H9 (cell line): ENCODE measurements at regions not wholly inside any gene's neighbourhood (a gene's known extent, or its start where the extent isn't known, plus 50 kb on each side); places are given as distances from the start of the nearest gene placed in this dataset.
"Not testable (repeated sequence)": the region's sequence is repeated elsewhere in the genome, so short reads cannot be mapped to it uniquely, and the experiment has no call there.

Experiments used
- DNase-seq: peaks from one replicate; pipeline ENCODE4 v3.0.0-alpha.2; 2017
- H2AFZ ChIP-seq: one replicate; pipeline ENCODE4 v1.6.1; 2013; ENCODE audit warnings: mild to moderate bottlenecking, low read length, control low read depth, moderate library complexity
- H2AK5ac ChIP-seq: 2 replicates; pipeline ENCODE4 v1.6.1; 2013; ENCODE audit warnings: low read length, control low read depth, mixed read lengths; ENCODE audit not compliant: insufficient read length
- H2BK120ac ChIP-seq: one replicate; pipeline ENCODE4 v1.6.1; 2013; ENCODE audit warnings: low read depth, mild to moderate bottlenecking, low read length, control low read depth, inconsistent platforms; ENCODE audit not compliant: poor library complexity, severe bottlenecking
- H2BK12ac ChIP-seq: 2 replicates; pipeline ENCODE4 v1.6.1; 2013; ENCODE audit warnings: low read length, control low read depth, mixed read lengths, low read depth; ENCODE audit not compliant: insufficient read length
- H2BK15ac ChIP-seq: 2 replicates; pipeline ENCODE4 v1.6.1; 2013; ENCODE audit warnings: low read depth, low read length, control low read depth
- H2BK20ac ChIP-seq: one replicate; pipeline ENCODE4 v1.6.1; 2013; ENCODE audit warnings: low read depth, mild to moderate bottlenecking, low read length, control low read depth, inconsistent platforms; ENCODE audit not compliant: poor library complexity, severe bottlenecking
- H2BK5ac ChIP-seq: 2 replicates; pipeline ENCODE4 v1.6.1; 2013; ENCODE audit warnings: low read length, control low read depth, mixed read lengths; ENCODE audit not compliant: insufficient read length
- H3K14ac ChIP-seq: 2 replicates; pipeline ENCODE4 v1.6.1; 2013; ENCODE audit warnings: low read length, control low read depth; ENCODE audit not compliant: insufficient read depth
- H3K18ac ChIP-seq: 2 replicates; pipeline ENCODE4 v1.6.1; 2013; ENCODE audit warnings: low read depth, mild to moderate bottlenecking, mixed read lengths, low read length, control low read depth; ENCODE audit not compliant: insufficient read length
- H3K23ac ChIP-seq: 2 replicates; pipeline ENCODE4 v1.6.1; 2013; ENCODE audit warnings: low read length, control low read depth, mixed read lengths, low read depth; ENCODE audit not compliant: insufficient read length
- H3K23me2 ChIP-seq: 2 replicates; pipeline ENCODE4 v1.6.1; 2013; ENCODE audit warnings: low read depth, mild to moderate bottlenecking, mixed read lengths, low read length, control low read depth; ENCODE audit not compliant: insufficient read length, poor library complexity, severe bottlenecking
- H3K27ac ChIP-seq: 2 replicates; pipeline ENCODE4 v1.5.1; 2013; ENCODE audit warnings: low read length, control low read depth, mixed read lengths, low read depth; ENCODE audit not compliant: insufficient read length
- H3K27me3 ChIP-seq: 2 replicates; pipeline ENCODE4 v1.6.1; 2013; ENCODE audit warnings: low read length, control low read depth, inconsistent platforms; ENCODE audit not compliant: insufficient read depth
- H3K4ac ChIP-seq: 2 replicates; pipeline ENCODE4 v1.6.1; 2013; ENCODE audit warnings: low read depth, mild to moderate bottlenecking, control low read depth, inconsistent platforms, low read length, moderate library complexity
- H3K4me1 ChIP-seq: 2 replicates; pipeline ENCODE4 v1.6.1; 2013; ENCODE audit warnings: low read length, control low read depth, inconsistent platforms; ENCODE audit not compliant: insufficient read depth
- H3K4me2 ChIP-seq: 2 replicates; pipeline ENCODE4 v1.6.1; 2013; ENCODE audit warnings: low read length, control low read depth, mixed read lengths; ENCODE audit not compliant: insufficient read length, insufficient read depth
- H3K56ac ChIP-seq: 2 replicates; pipeline ENCODE4 v1.6.1; 2013; ENCODE audit warnings: low read depth, mild to moderate bottlenecking, mixed read lengths, low read length, control low read depth; ENCODE audit not compliant: insufficient read length
- H3K79me1 ChIP-seq: 2 replicates; pipeline ENCODE4 v1.6.1; 2013; ENCODE audit warnings: low read depth, mild to moderate bottlenecking, moderate library complexity, low read length, control low read depth, inconsistent platforms; ENCODE audit not compliant: insufficient read depth, poor library complexity, severe bottlenecking
- H3K79me2 ChIP-seq: 2 replicates; pipeline ENCODE4 v1.6.1; 2013; ENCODE audit warnings: low read length, control low read depth, inconsistent platforms; ENCODE audit not compliant: insufficient read depth
- H3K9ac ChIP-seq: 2 replicates; pipeline ENCODE4 v1.6.1; 2013; ENCODE audit warnings: low read length, control low read depth, mixed read lengths; ENCODE audit not compliant: insufficient read length; ENCODE audit errors: extremely low read depth
- H3K9me3 ChIP-seq: one replicate; pipeline ENCODE4 v1.6.1; 2013; ENCODE audit warnings: low read depth, low read length, inconsistent platforms; ENCODE audit not compliant: control insufficient read depth
- H3T11ph ChIP-seq: one replicate; pipeline ENCODE4 v1.6.1; 2013; ENCODE audit warnings: mild to moderate bottlenecking, low read length, control low read depth, inconsistent platforms
- H4K20me1 ChIP-seq: one replicate; pipeline ENCODE4 v1.6.1; 2013; ENCODE audit not compliant: control insufficient read depth, insufficient read length, insufficient read depth
- H4K5ac ChIP-seq: 2 replicates; pipeline ENCODE4 v1.6.1; 2013; ENCODE audit warnings: low read depth, mild to moderate bottlenecking, mixed read lengths, low read length, control low read depth; ENCODE audit not compliant: insufficient read length
- H4K8ac ChIP-seq: replicated peaks from 2 replicates; pipeline ENCODE4 v1.6.1; 2013; ENCODE audit warnings: low read length, control low read depth, mixed read lengths, low read depth; ENCODE audit not compliant: insufficient read length
- H4K91ac ChIP-seq: 2 replicates; pipeline ENCODE4 v1.6.1; 2013; ENCODE audit warnings: low read depth, mild to moderate bottlenecking, moderate library complexity, mixed read lengths, low read length, control low read depth; ENCODE audit not compliant: insufficient read length
- H3K27ac Mint-ChIP-seq, 3 experiments: 2 replicates in 2 of 3; 3 replicates in 1 of 3; pipeline ENCODE4 v1.8.0; 2020 to 2021; ENCODE audit warnings: mixed read lengths in 3 of 3, mild to moderate bottlenecking in 1 of 3, moderate library complexity in 1 of 3
- H3K27me3 Mint-ChIP-seq: 2 replicates; pipeline ENCODE4 v1.8.0; 2021; ENCODE audit warnings: low read depth, mild to moderate bottlenecking, moderate library complexity, mixed read lengths
- H3K36me3 Mint-ChIP-seq, 3 experiments: 2 replicates in 2 of 3; 3 replicates in 1 of 3; pipeline ENCODE4 v1.8.0; 2020 to 2021; ENCODE audit warnings: low read depth in 3 of 3, mixed read lengths in 3 of 3; ENCODE audit not compliant: insufficient read depth in 1 of 3
- H3K4me1 Mint-ChIP-seq, 2 experiments: 2 replicates each; pipeline ENCODE4 v1.8.0; 2020; ENCODE audit warnings: mixed read lengths in 2 of 2
- H3K4me3 Mint-ChIP-seq, 2 experiments: 2 replicates in 1 of 2; 3 replicates in 1 of 2; pipeline ENCODE4 v1.8.0; 2020 to 2021; ENCODE audit warnings: mild to moderate bottlenecking in 2 of 2, mixed read lengths in 2 of 2, moderate library complexity in 1 of 2
- H3K9me3 Mint-ChIP-seq, 2 experiments: 2 replicates in 1 of 2; 3 replicates in 1 of 2; pipeline ENCODE4 v1.8.0; 2020; ENCODE audit warnings: mild to moderate bottlenecking in 2 of 2, mixed read lengths in 2 of 2, moderate library complexity in 1 of 2
- WGBS: extraction: QIAGEN DNeasy Blood & Tissue Kit; methylation state at CpG from one replicate; pipeline ENCODE4 v1.1.7; 2013; ENCODE audit warnings: missing lambda C conversion rate, low lambda C conversion rate, mixed read lengths; ENCODE audit not compliant: insufficient read length; ENCODE audit errors: extremely low coverage; 5-methylcytosine and 5-hydroxymethylcytosine counted together
- TF ChIP-seq, protein P1 (sequence below): fragments of 200-600 bp; sonication (generic); conservative IDR thresholded peaks from 3 replicates; pipeline ENCODE4 v1.8.0; 2021; ENCODE audit warnings: antibody characterized with exemption, mild to moderate bottlenecking

GRCh38 chrX:3476973-3477372, 130.5 kb upstream of the MXRA5 start:
- peaks cover 3% of the 10 kb centered on the region for H3K27me3 Mint-ChIP-seq
- Histone ChIP-seq H3K27me3 (no peaks in the 10 kb centered on the region), H2BK12ac (no peak overlapping the region), H3K14ac (no peak overlapping the region), H3K56ac (no peak overlapping the region), H3K9me3 (no peaks in the 10 kb centered on the region), H3K79me2 (no peaks in the 10 kb centered on the region), H2BK5ac (no peak overlapping the region), H2AK5ac (no peak overlapping the region), H3K79me1 (no peaks in the 10 kb centered on the region), H3K4me1 (no peaks in the 10 kb centered on the region), H3K4ac (no peak overlapping the region), H4K91ac (no peak overlapping the region), H3K18ac (no peak overlapping the region), H3K4me2 (no peak overlapping the region), H3K9ac (no peak overlapping the region), H3K23me2 (no peaks in the 10 kb centered on the region), H3T11ph (no peak overlapping the region), H2AFZ (no peak overlapping the region), H4K20me1 (no peaks in the 10 kb centered on the region), H4K5ac (no peak overlapping the region), H2BK20ac (no peak overlapping the region), H3K23ac (no peak overlapping the region), H3K27ac (no peak overlapping the region), H2BK15ac (no peak overlapping the region), H4K8ac (no peak overlapping the region), H2BK120ac (no peak overlapping the region)
- no peak overlapping the region for H3K4me3 Mint-ChIP-seq
- WGBS, result no CpG with 5 or more reads among the region's 4 CpGs
- H3K9me3 Mint-ChIP-seq, result peaks cover 2 to 6% of the 10 kb centered on the region in 2 experiments; a peak in 4 of 5 replicates
- no peaks in the 10 kb centered on the region for H3K4me1 Mint-ChIP-seq
- TF ChIP-seq, protein P1, sequence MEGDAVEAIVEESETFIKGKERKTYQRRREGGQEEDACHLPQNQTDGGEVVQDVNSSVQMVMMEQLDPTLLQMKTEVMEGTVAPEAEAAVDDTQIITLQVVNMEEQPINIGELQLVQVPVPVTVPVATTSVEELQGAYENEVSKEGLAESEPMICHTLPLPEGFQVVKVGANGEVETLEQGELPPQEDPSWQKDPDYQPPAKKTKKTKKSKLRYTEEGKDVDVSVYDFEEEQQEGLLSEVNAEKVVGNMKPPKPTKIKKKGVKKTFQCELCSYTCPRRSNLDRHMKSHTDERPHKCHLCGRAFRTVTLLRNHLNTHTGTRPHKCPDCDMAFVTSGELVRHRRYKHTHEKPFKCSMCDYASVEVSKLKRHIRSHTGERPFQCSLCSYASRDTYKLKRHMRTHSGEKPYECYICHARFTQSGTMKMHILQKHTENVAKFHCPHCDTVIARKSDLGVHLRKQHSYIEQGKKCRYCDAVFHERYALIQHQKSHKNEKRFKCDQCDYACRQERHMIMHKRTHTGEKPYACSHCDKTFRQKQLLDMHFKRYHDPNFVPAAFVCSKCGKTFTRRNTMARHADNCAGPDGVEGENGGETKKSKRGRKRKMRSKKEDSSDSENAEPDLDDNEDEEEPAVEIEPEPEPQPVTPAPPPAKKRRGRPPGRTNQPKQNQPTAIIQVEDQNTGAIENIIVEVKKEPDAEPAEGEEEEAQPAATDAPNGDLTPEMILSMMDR, result no peak
- no peak overlapping the region for H3K27ac Mint-ChIP-seq
- no peak for DNase-seq
- no peaks in the 10 kb centered on the region for H3K36me3 Mint-ChIP-seq

- not testable (repeated sequence) for H3K9ac ChIP-seq, H3K23me2 ChIP-seq
Measured at GRCh38 chrX:3470211-3470679, 123.8 kb upstream of the MXRA5 start.

More at GRCh38 chrX:3470211-3470679, 123.8 kb upstream of the MXRA5 start:
- H3K27me3 ChIP-seq, H2BK15ac ChIP-seq, H2BK5ac ChIP-seq, H4K91ac ChIP-seq, H3K79me2 ChIP-seq, H3K27ac ChIP-seq, H4K8ac ChIP-seq, H3K23ac ChIP-seq, H3K4me1 Mint-ChIP-seq, H2AFZ ChIP-seq, H3K4me3 Mint-ChIP-seq, H3K4me1 ChIP-seq, H3K9me3 Mint-ChIP-seq, H3K4ac ChIP-seq, H3K4me2 ChIP-seq, DNase-seq, H4K5ac ChIP-seq, H2AK5ac ChIP-seq, H3K18ac ChIP-seq, H4K20me1 ChIP-seq, H3T11ph ChIP-seq, H3K27me3 Mint-ChIP-seq, H3K14ac ChIP-seq, H3K36me3 Mint-ChIP-seq, H3K79me1 ChIP-seq, H3K56ac ChIP-seq, H2BK120ac ChIP-seq, H2BK12ac ChIP-seq, H2BK20ac ChIP-seq, H3K9me3 ChIP-seq: not testable (repeated sequence)
- WGBS, result no CpG with 5 or more reads among the region's 7 CpGs
- H3K27ac Mint-ChIP-seq, result peak overlapping the region in 1 of 3 experiments; percentile 42; a peak in 3 of 7 replicates
